GM23338 (cell line): ENCODE measurements at regions not wholly inside any gene's neighbourhood (a gene's known extent, or its start where the extent isn't known, plus 50 kb on each side); places are given as distances from the start of the nearest gene placed in this dataset.
A peak's percentile ranks its signal among the peaks of the same experiment; 100 is the strongest.

ENCODE experiments used
- ATAC-seq: fragments of 200-7000 bp; cut with Tn5 transposase; 3 replicates; pipeline ENCODE4 v1.9.1; 2020
- DNase-seq: peaks from one replicate; pipeline ENCODE4 v3.0.0-alpha.2; 2015; ENCODE audit warnings: low spot score
- H2AFZ ChIP-seq: fragments of 200-600 bp; sonication (generic); 2 replicates; pipeline ENCODE4 v1.8.0; 2016; ENCODE audit warnings: antibody characterized with exemption, mild to moderate bottlenecking, moderate library complexity
- H3F3A ChIP-seq: fragments of 200-600 bp; sonication (generic); replicated peaks from 2 replicates; pipeline ENCODE4 v1.8.0; 2017; ENCODE audit warnings: antibody characterized with exemption, mixed run types, low read depth
- H3K27ac ChIP-seq: fragments of 200-600 bp; sonication (generic); 2 replicates; pipeline ENCODE4 v1.6.1; 2016; ENCODE audit warnings: low read depth
- H3K27me3 ChIP-seq: fragments of 200-600 bp; sonication (generic); 2 replicates; pipeline ENCODE4 v1.8.0; 2016; ENCODE audit warnings: mild to moderate bottlenecking, mixed run types, moderate library complexity; ENCODE audit not compliant: insufficient read depth
- H3K36me3 ChIP-seq: fragments of 200-600 bp; sonication (generic); 2 replicates; pipeline ENCODE4 v1.8.0; 2016; ENCODE audit warnings: mild to moderate bottlenecking; ENCODE audit not compliant: insufficient read depth
- H3K4me1 ChIP-seq: fragments of 200-600 bp; sonication (generic); 2 replicates; pipeline ENCODE4 v1.8.0; 2016; ENCODE audit warnings: mild to moderate bottlenecking, moderate library complexity; ENCODE audit not compliant: insufficient read depth
- H3K4me2 ChIP-seq: fragments of 200-600 bp; sonication (generic); 2 replicates; pipeline ENCODE4 v1.7.1; 2017; ENCODE audit warnings: mixed run types
- H3K4me3 ChIP-seq: fragments of 200-600 bp; sonication (generic); 2 replicates; pipeline ENCODE4 v1.6.1; 2016; ENCODE audit warnings: mixed run types
- H3K79me2 ChIP-seq: fragments of 200-600 bp; sonication (generic); replicated peaks from 2 replicates; pipeline ENCODE4 v1.8.0; 2017; ENCODE audit warnings: mild to moderate bottlenecking; ENCODE audit not compliant: insufficient read depth
- H3K9me2 ChIP-seq: fragments of 200-600 bp; sonication (generic); 2 replicates; pipeline ENCODE4 v1.8.0; 2017; ENCODE audit not compliant: insufficient read depth
- H4K20me1 ChIP-seq: fragments of 200-600 bp; sonication (generic); replicated peaks from 2 replicates; pipeline ENCODE4 v1.8.0; 2017; ENCODE audit warnings: mild to moderate bottlenecking; ENCODE audit not compliant: insufficient read depth
- H3K27ac Mint-ChIP-seq: 2 replicates; pipeline ENCODE4 v1.8.0; 2020; ENCODE audit warnings: inconsistent platforms, mild to moderate bottlenecking, moderate library complexity, mixed read lengths
- H3K27me3 Mint-ChIP-seq: 3 replicates; pipeline ENCODE4 v1.8.0; 2022; ENCODE audit warnings: low read depth, mild to moderate bottlenecking, moderate library complexity, mixed read lengths, inconsistent platforms; ENCODE audit not compliant: insufficient read depth, poor library complexity
- H3K36me3 Mint-ChIP-seq: 3 replicates; pipeline ENCODE4 v1.8.0; 2021; ENCODE audit warnings: low read depth, mild to moderate bottlenecking, inconsistent platforms, moderate library complexity, mixed read lengths
- H3K4me1 Mint-ChIP-seq: 3 replicates; pipeline ENCODE4 v1.8.0; 2020; ENCODE audit warnings: mild to moderate bottlenecking, inconsistent platforms, mixed read lengths
- H3K4me3 Mint-ChIP-seq: 3 replicates; pipeline ENCODE4 v1.8.0; 2021; ENCODE audit warnings: moderate library complexity, mild to moderate bottlenecking, inconsistent platforms, mixed read lengths
- H3K9me3 Mint-ChIP-seq: 3 replicates; pipeline ENCODE4 v1.8.0; 2020; ENCODE audit warnings: moderate library complexity, mild to moderate bottlenecking, inconsistent platforms, mixed read lengths
- EZH2 ChIP-seq: fragments of 200-600 bp; sonication (generic); IDR thresholded peaks from one replicate; pipeline ENCODE4 v1.8.0; 2017; ENCODE audit warnings: antibody characterized with exemption, mild to moderate bottlenecking, low read depth; ENCODE audit not compliant: unreplicated experiment
- NANOG ChIP-seq: IDR thresholded peaks from 2 replicates; pipeline ENCODE4 v1.6.1; 2016; ENCODE audit warnings: antibody characterized with exemption, borderline replicate concordance
- REST ChIP-seq: IDR thresholded peaks from one replicate; pipeline ENCODE4 v1.6.1; 2018; ENCODE audit warnings: antibody characterized with exemption; ENCODE audit not compliant: unreplicated experiment
- STAT1 ChIP-seq: IDR thresholded peaks from one replicate; pipeline ENCODE4 v1.6.1; 2016; ENCODE audit warnings: antibody characterized with exemption; ENCODE audit not compliant: unreplicated experiment
- ZNF114 ChIP-seq: fragments of 250-450 bp; sonication (Bioruptor Pico); IDR thresholded peaks from 2 replicates; pipeline ENCODE4 v1.5.0; 2020; ENCODE audit warnings: mild to moderate bottlenecking, moderate library complexity
- ZNF462 ChIP-seq: fragments of 250-450 bp; sonication (Bioruptor Pico); IDR thresholded peaks from 2 replicates; pipeline ENCODE4 v1.5.0; 2020; ENCODE audit warnings: mild to moderate bottlenecking, moderate library complexity

- Mint-ChIP-seq H3K4me1 (peaks cover 34% of the 10 kb centered on the region), H3K36me3 (no peaks in the 10 kb centered on the region), H3K27ac (peak overlapping the region; percentile 58), H3K4me3 (0 out of 3 replicates have a peak overlapping the region, but pooled peaks have one; percentile 11), H3K9me3 (no peaks in the 10 kb centered on the region; the same call in 2 of the 3 replicates), H3K27me3 (peaks cover 5% of the 10 kb centered on the region)
- peak; percentile 83 for ATAC-seq
- peaks cover 28% of the 10 kb centered on the region for H3K4me1 ChIP-seq
- no peaks in the 10 kb centered on the region for H3K79me2 ChIP-seq
- TF ChIP-seq NANOG: no peak
- TF ChIP-seq ZNF114 (CRISPR knock-in tag): no peak
- no peak for TF ChIP-seq REST
- TF ChIP-seq ZNF462: peak; percentile 47; the same call in 1 of the 2 replicates
- TF ChIP-seq STAT1: no peak
- no peak for TF ChIP-seq EZH2
- no peaks in the 10 kb centered on the region for H3F3A ChIP-seq
- 0 out of 2 replicates have a peak overlapping the region, but pooled peaks have one; percentile 16 for H3K27ac ChIP-seq
- peak overlapping the region; percentile 42 for H3K4me2 ChIP-seq
- H3K27me3 ChIP-seq: no peaks in the 10 kb centered on the region
- H4K20me1 ChIP-seq: no peaks in the 10 kb centered on the region
- 0 out of 2 replicates have a peak, but pooled peaks cover 6% of the 10 kb centered on the region for H3K9me2 ChIP-seq
- H3K36me3 ChIP-seq: no peaks in the 10 kb centered on the region
- DNase-seq: peak; percentile 33
- H2AFZ ChIP-seq: peak overlapping the region; percentile 70
- H3K4me3 ChIP-seq: no peak overlapping the region
Observed at GRCh38 chr13:109545931-109546330, 240.5 kb downstream of the IRS2 start.
